SK-N-SH (cell line): ENCODE measurements at regions not wholly inside any gene's neighbourhood (a gene's known extent, or its start where the extent isn't known, plus 50 kb on each side); places are given as distances from the start of the nearest gene placed in this dataset.

Experiments used
- CTCF ChIA-PET: fragments of 300-600, 350-600 bp; formaldehyde crosslinking; extraction: SDS; loops from one replicate; lab custom pipeline; 2021; lab: Yijun Ruan, JAX
- POLR2A ChIA-PET: fragments of 350-600 bp; sonication (Branson Sonifier 250); formaldehyde crosslinking; extraction: SDS; loops from one replicate; lab custom pipeline; 2020; ENCODE audit warnings: antibody characterized with exemption, inconsistent platforms; lab: Yijun Ruan, JAX
- DNase-seq: peaks from one replicate; pipeline ENCODE4 v3.0.0; 2012
- H2AFZ ChIP-seq: fragments of 200-600 bp; sonication (generic); 2 replicates; pipeline ENCODE4 v1.8.1; 2016; ENCODE audit warnings: antibody characterized with exemption, mild to moderate bottlenecking, low read depth
- H3F3A ChIP-seq: fragments of 200-600 bp; sonication (generic); replicated peaks from 2 replicates; pipeline ENCODE3; 2016; ENCODE audit warnings: antibody characterized with exemption, mild to moderate bottlenecking; ENCODE audit not compliant: insufficient read depth
- H3K27ac ChIP-seq, 2 experiments: fragments of 200-500 bp in 1 of 2; fragments of 200-600 bp in 1 of 2; sonication (Bioruptor generic) in 1 of 2; sonication (generic), shearing (Covaris generic) in 1 of 2; 2 replicates each; pipeline versions ENCODE4 v1.5.1 to v1.6.1; 2014 to 2016; ENCODE audit warnings: low read depth in 2 of 2, inconsistent platforms in 1 of 2, low read length in 1 of 2, mild to moderate bottlenecking in 1 of 2, mixed read lengths in 1 of 2
- H3K27me3 ChIP-seq: fragments of 200-600 bp; sonication (generic), shearing (Covaris generic); 2 replicates; pipeline ENCODE4 v1.6.1; 2016; ENCODE audit warnings: mixed run types; ENCODE audit not compliant: insufficient read depth
- H3K36me3 ChIP-seq, 2 experiments: fragments of 200-500 bp in 1 of 2; fragments of 200-600 bp in 1 of 2; sonication (Bioruptor generic) in 1 of 2; sonication (generic) in 1 of 2; replicated peaks in 1 of 2; 2 replicates each; pipeline versions ENCODE3 to v1.5.1; 2014 to 2016; ENCODE audit warnings: low read length in 1 of 2, mild to moderate bottlenecking in 1 of 2; ENCODE audit not compliant: insufficient read depth in 2 of 2, control insufficient read depth in 1 of 2
- H3K4me1 ChIP-seq, 2 experiments: fragments of 200-500 bp in 1 of 2; fragments of 200-600 bp in 1 of 2; sonication (Bioruptor generic) in 1 of 2; sonication (generic), shearing (Covaris generic) in 1 of 2; 2 replicates each; pipeline versions ENCODE4 v1.5.1 to v1.6.1; 2014 to 2016; ENCODE audit warnings: low read depth in 1 of 2, low read length in 1 of 2, mixed run types in 1 of 2; ENCODE audit not compliant: insufficient read depth in 2 of 2, control insufficient read depth in 1 of 2
- H3K4me2 ChIP-seq: fragments of 200-600 bp; sonication (generic), shearing (Covaris generic); 2 replicates; pipeline ENCODE4 v1.6.1; 2017; ENCODE audit warnings: mixed run types
- H3K4me3 ChIP-seq, 2 experiments: fragments of 200-500 bp in 1 of 2; fragments of 200-600 bp in 1 of 2; sonication (Bioruptor generic) in 1 of 2; sonication (generic), shearing (Covaris generic) in 1 of 2; 2 replicates each; pipeline versions ENCODE4 v1.5.1 to v1.8.1; 2014 to 2016; ENCODE audit warnings: low read depth in 2 of 2, inconsistent platforms in 1 of 2, low read length in 1 of 2, mild to moderate bottlenecking in 1 of 2, mixed read lengths in 1 of 2, moderate library complexity in 1 of 2
- H3K79me2 ChIP-seq: fragments of 200-600 bp; sonication (generic); 2 replicates; pipeline ENCODE4 v1.8.1; 2017; ENCODE audit warnings: mild to moderate bottlenecking; ENCODE audit not compliant: insufficient read depth
- H3K9ac ChIP-seq: fragments of 200-600 bp; sonication (generic); 2 replicates; pipeline ENCODE4 v1.6.1; 2017; ENCODE audit warnings: mixed run types
- H3K9me2 ChIP-seq: fragments of 200-600 bp; sonication (generic); 2 replicates; pipeline ENCODE4 v1.6.1; 2017; ENCODE audit warnings: mixed run types
- H3K9me3 ChIP-seq: fragments of 200-600 bp; sonication (generic); 2 replicates; pipeline ENCODE4 v1.6.1; 2017; ENCODE audit warnings: mixed run types, mild to moderate bottlenecking, moderate library complexity
- H4K20me1 ChIP-seq: fragments of 200-600 bp; sonication (generic); 2 replicates; pipeline ENCODE4 v1.6.1; 2017; ENCODE audit warnings: mild to moderate bottlenecking, mixed run types; ENCODE audit not compliant: insufficient read depth
- CHD2 ChIP-seq: fragments of 150-350 bp; IDR thresholded peaks from 2 replicates; pipeline ENCODE4 v1.6.1; 2018; ENCODE audit warnings: low read length; ENCODE audit not compliant: partially characterized antibody
- CTCF ChIP-seq: fragments of 200-600 bp; sonication (generic); IDR thresholded peaks from 2 replicates; pipeline ENCODE4 v1.6.1; 2017; ENCODE audit warnings: antibody characterized with exemption, mild to moderate bottlenecking, moderate library complexity
- ELF1 ChIP-seq: IDR thresholded peaks from 2 replicates; pipeline ENCODE4 v1.4.0; 2012
- EP300 ChIP-seq, 2 experiments: IDR thresholded peaks; 2 replicates each; pipeline versions ENCODE4 v1.4.0 to v1.6.1; 2012; ENCODE audit warnings: borderline replicate concordance in 1 of 2, low read depth in 1 of 2, low read length in 1 of 2
- EZH2phosphoT487 ChIP-seq: fragments of 200-600 bp; sonication (generic); IDR thresholded peaks from 2 replicates; pipeline ENCODE4 v1.6.1; 2017; ENCODE audit warnings: low read depth, mixed run types, mild to moderate bottlenecking, antibody characterized with exemption, moderate library complexity, borderline replicate concordance
- FOXM1 ChIP-seq: IDR thresholded peaks from 2 replicates; pipeline ENCODE4 v1.4.0; 2012; ENCODE audit warnings: low read depth, mild to moderate bottlenecking
- GABPA ChIP-seq: IDR thresholded peaks from 2 replicates; pipeline ENCODE4 v1.4.0; 2012; ENCODE audit warnings: low read depth, mild to moderate bottlenecking
- GATA2 ChIP-seq: sonication (generic); formaldehyde crosslinking; IDR thresholded peaks from 2 replicates; pipeline ENCODE4 v1.5.0; 2020; ENCODE audit warnings: mild to moderate bottlenecking, missing genetic modification reagents
- MAX ChIP-seq: IDR thresholded peaks from 2 replicates; pipeline ENCODE4 v1.4.0; 2012; ENCODE audit warnings: low read depth
- MEF2A ChIP-seq: IDR thresholded peaks from 2 replicates; pipeline ENCODE4 v1.4.0; 2012; ENCODE audit warnings: low read depth, borderline replicate concordance
- NRF1 ChIP-seq: IDR thresholded peaks from 2 replicates; pipeline ENCODE4 v1.6.1; 2012; ENCODE audit warnings: low read depth, mild to moderate bottlenecking, low read length
- POLR2AphosphoS5 ChIP-seq: IDR thresholded peaks from 2 replicates; pipeline ENCODE4 v1.6.1; 2012; ENCODE audit warnings: low read depth, low read length
- REST ChIP-seq: IDR thresholded peaks from 2 replicates; pipeline ENCODE4 v1.6.1; 2012; ENCODE audit warnings: mild to moderate bottlenecking, low read depth, low read length, moderate library complexity
- RFX5 ChIP-seq: IDR thresholded peaks from 2 replicates; pipeline ENCODE4 v1.6.1; 2012; ENCODE audit warnings: mild to moderate bottlenecking, improper control_type of control experiment, low read length
- RXRA ChIP-seq: IDR thresholded peaks from 2 replicates; pipeline ENCODE4 v1.4.0; 2012; ENCODE audit warnings: low read depth, mild to moderate bottlenecking, borderline replicate concordance
- SMC3 ChIP-seq: IDR thresholded peaks from 2 replicates; pipeline ENCODE4 v1.6.1; 2012; ENCODE audit warnings: low read depth, low read length, improper control_type of control experiment
- TAF1 ChIP-seq: IDR thresholded peaks from 2 replicates; pipeline ENCODE4 v1.6.1; 2012; ENCODE audit warnings: low read depth, mild to moderate bottlenecking, low read length, moderate library complexity, borderline replicate concordance
- TCF12 ChIP-seq: IDR thresholded peaks from 2 replicates; pipeline ENCODE4 v1.4.0; 2012
- YY1 ChIP-seq: IDR thresholded peaks from 2 replicates; pipeline ENCODE4 v1.4.0; 2012; ENCODE audit warnings: low read depth, mild to moderate bottlenecking
- WGBS: methylation state at CpG from one replicate; pipeline ENCODE4 v1.1.6; 2017; ENCODE audit warnings: low lambda C conversion rate; 5-methylcytosine and 5-hydroxymethylcytosine counted together

DNA sequence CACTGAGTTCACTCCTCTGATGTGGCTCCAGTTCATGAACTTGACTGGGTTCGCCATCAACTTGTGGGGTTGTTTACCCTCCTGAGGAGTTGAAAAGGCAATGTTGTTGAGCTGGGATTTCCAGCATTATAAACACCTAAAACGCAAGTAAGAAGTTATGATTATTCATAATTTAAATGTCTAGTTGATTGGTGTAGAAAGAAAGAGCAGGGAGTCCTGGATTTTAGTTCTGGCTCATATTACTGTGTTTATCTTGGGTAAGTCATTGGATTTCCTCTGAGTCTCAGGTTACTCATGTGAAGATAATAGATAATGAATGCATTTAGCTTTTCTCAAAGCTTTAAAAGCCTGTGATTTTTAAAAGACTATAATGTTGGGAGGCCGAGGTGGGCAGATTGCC, 438.0 kb upstream of the CDH20 start:
- ChIA-PET CTCF (no interaction called here), POLR2A (no interaction called here)
- no peak for DNase-seq

DNA sequence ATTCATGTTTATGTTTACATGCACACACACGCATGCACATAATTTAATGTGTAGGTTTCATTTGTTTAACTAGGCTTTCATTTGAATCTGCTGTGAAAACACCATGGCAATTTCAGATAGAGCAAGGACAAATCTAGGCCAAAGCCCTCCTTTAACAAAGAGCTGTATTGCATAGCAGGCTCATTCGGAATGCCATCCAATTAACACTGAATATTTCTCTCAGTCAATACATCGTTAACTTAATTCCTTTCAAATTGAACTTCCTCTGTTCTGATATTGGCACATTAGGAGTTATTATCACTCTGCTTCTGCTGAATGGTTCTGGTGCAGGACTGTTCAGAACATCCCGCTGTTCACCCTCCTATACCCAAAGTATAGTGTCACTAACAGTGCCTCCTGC, 435.1 kb upstream of the CDH20 start:
- WGBS, result 86% methylated on average over 4 of the region's 4 CpGs
- no peaks in the 10 kb centered on the region for H3K36me3 ChIP-seq
- H3K9me2 ChIP-seq, result no peaks in the 10 kb centered on the region
- no peaks in the 10 kb centered on the region for H3K79me2 ChIP-seq
- DNase-seq, result no peak
- no peak overlapping the region for H3K4me2 ChIP-seq
- H3K4me3 ChIP-seq, result no peak overlapping the region
- H2AFZ ChIP-seq, result no peak overlapping the region
- H3K4me1 ChIP-seq, result peaks cover 0 to 4% of the 10 kb centered on the region in 2 experiments; a peak in 2 of 4 replicates
- H3K9me3 ChIP-seq, result no peaks in the 10 kb centered on the region
- H3K9ac ChIP-seq, result no peak overlapping the region
- ChIA-PET CTCF (no interaction called here), POLR2A (no interaction called here)
- no peak overlapping the region for H3K27ac ChIP-seq
- TF ChIP-seq ELF1, result no peak
- no peak for TF ChIP-seq RFX5
- no peak for TF ChIP-seq EP300 (IDR thresholded peaks at IDR 0.05; ENCODE audit: borderline replicate concordance in 1 of 2, low read depth in 1 of 2, low read length in 1 of 2)
- TF ChIP-seq EZH2phosphoT487, result no peak
- TF ChIP-seq GABPA, result no peak
- no peak for TF ChIP-seq MEF2A
- TF ChIP-seq RXRA, result no peak
- TF ChIP-seq SMC3, result no peak
- no peak for TF ChIP-seq TCF12
- TF ChIP-seq NRF1, result no peak
- TF ChIP-seq MAX, result no peak
- no peak for TF ChIP-seq CHD2
- TF ChIP-seq GATA2 (CRISPR knock-in tag), result no peak
- TF ChIP-seq REST, result no peak
- TF ChIP-seq POLR2AphosphoS5, result no peak
- no peak for TF ChIP-seq CTCF
- no peak for TF ChIP-seq TAF1
- TF ChIP-seq YY1, result no peak
- no peaks in the 10 kb centered on the region for H3F3A ChIP-seq
- no peaks in the 10 kb centered on the region for H3K27me3 ChIP-seq
- H4K20me1 ChIP-seq, result no peaks in the 10 kb centered on the region

More for the DNA sequence above, 438.0 kb upstream of the CDH20 start:
- no peaks in the 10 kb centered on the region for H3K36me3 ChIP-seq
- no peaks in the 10 kb centered on the region for H3K9me2 ChIP-seq
- H3K27me3 ChIP-seq, result no peaks in the 10 kb centered on the region
- H3K9ac ChIP-seq, result no peak overlapping the region
- peaks cover 0 to 4% of the 10 kb centered on the region in 2 experiments; a peak in 1 of 4 replicates for H3K4me1 ChIP-seq
- H3K27ac ChIP-seq, result no peak overlapping the region
- H2AFZ ChIP-seq, result no peak overlapping the region
- no peaks in the 10 kb centered on the region for H4K20me1 ChIP-seq
- no peak overlapping the region for H3K4me2 ChIP-seq
- H3K79me2 ChIP-seq, result no peaks in the 10 kb centered on the region
- WGBS, result 53% methylated on average over 3 of the region's 3 CpGs
- TF ChIP-seq FOXM1, result no peak
- TF ChIP-seq ELF1, result no peak
- H3K4me3 ChIP-seq, result no peak overlapping the region
- no peaks in the 10 kb centered on the region for H3K9me3 ChIP-seq
- H3F3A ChIP-seq, result no peaks in the 10 kb centered on the region
